Inflammatory macrophage (primary cell): ENCODE measurements at regions not wholly inside any gene's neighbourhood (a gene's known extent, or its start where the extent isn't known, plus 50 kb on each side); places are given as distances from the start of the nearest gene placed in this dataset.

Source experiments
- DNase-seq, 2 donors: peaks; one replicate each; pipeline ENCODE4 v3.0.0-alpha.2; 2020 to 2022

GRCh38 chr3:7793786-7794185 is 707.8 kb upstream of the LMCD1 start:
- DNase-seq, result no peak

GRCh38 chr3:7798276-7798675 is 703.3 kb upstream of the LMCD1 start:
- no peak for DNase-seq

GRCh38 chr3:7800006-7800780 is 701.4 kb upstream of the LMCD1 start:
- DNase-seq, result peak in 1 of 2 donors; percentile 9

GRCh38 chr3:7812490-7812889 is 689.1 kb upstream of the LMCD1 start:
- DNase-seq, result no peak

- DNase-seq, result no peak
These were observed 688.3 kb upstream of the LMCD1 start for GRCh38 chr3:7813365-7813764.

GRCh38 chr3:7817239-7817638 is 684.4 kb upstream of the LMCD1 start:
- no peak for DNase-seq

GRCh38 chr3:7820969-7821368 is 680.7 kb upstream of the LMCD1 start:
- no peak for DNase-seq

- DNase-seq, result no peak
These were observed 679.8 kb upstream of the LMCD1 start for GRCh38 chr3:7821858-7822257.

GRCh38 chr3:7841451-7841850 is 660.2 kb upstream of the LMCD1 start:
- DNase-seq, result no peak

GRCh38 chr3:7843441-7843840 is 658.2 kb upstream of the LMCD1 start:
- no peak for DNase-seq

GRCh38 chr3:7847021-7847420 is 654.6 kb upstream of the LMCD1 start:
- no peak for DNase-seq

- no peak for DNase-seq
These were observed 654.1 kb upstream of the LMCD1 start for GRCh38 chr3:7847521-7847920.

- DNase-seq, result no peak
These were observed 647.4 kb upstream of the LMCD1 start for GRCh38 chr3:7854266-7854665.

GRCh38 chr3:7854721-7855120 is 646.9 kb upstream of the LMCD1 start:
- DNase-seq, result no peak

- no peak for DNase-seq
These were observed 636.0 kb upstream of the LMCD1 start for GRCh38 chr3:7865611-7866010.

- DNase-seq, result no peak
These were observed 634.0 kb upstream of the LMCD1 start for GRCh38 chr3:7867587-7867986.

- no peak for DNase-seq
These were observed 630.5 kb upstream of the LMCD1 start for GRCh38 chr3:7871003-7871560.

GRCh38 chr3:7874116-7874515 is 627.5 kb upstream of the LMCD1 start:
- no peak for DNase-seq

- DNase-seq, result no peak
These were observed 625.7 kb upstream of the LMCD1 start for GRCh38 chr3:7875925-7876324.

GRCh38 chr3:7876741-7877297 is 624.8 kb upstream of the LMCD1 start:
- peak in 1 of 2 donors; percentile 30 for DNase-seq

- DNase-seq, result no peak
These were observed 624.3 kb upstream of the LMCD1 start for GRCh38 chr3:7877312-7877711.

- no peak for DNase-seq
These were observed 622.1 kb upstream of the LMCD1 start for GRCh38 chr3:7879572-7879971.

GRCh38 chr3:7881946-7882345 is 619.7 kb upstream of the LMCD1 start:
- no peak for DNase-seq

GRCh38 chr3:7897655-7898054 is 604.0 kb upstream of the LMCD1 start:
- DNase-seq, result no peak
